HL-60 (cell line): ENCODE measurements at regions not wholly inside any gene's neighbourhood (a gene's known extent, or its start where the extent isn't known, plus 50 kb on each side); places are given as distances from the start of the nearest gene placed in this dataset.

Experiments used
- DNase-seq, 2 experiments: peaks; one replicate each; pipeline ENCODE4 v3.0.0-alpha.2; 2010 to 2020; ENCODE audit warnings: low read depth in 1 of 2, low spot score in 1 of 2
- H3K27ac ChIP-seq: fragments of 250-450 bp; sonication (Bioruptor Pico); replicated peaks from 2 replicates; pipeline ENCODE4 v1.5.1; 2020; ENCODE audit warnings: mild to moderate bottlenecking, moderate library complexity
- H3K27me3 ChIP-seq: fragments of 250-450 bp; sonication (Bioruptor Pico); 2 replicates; pipeline ENCODE4 v1.5.1; 2021; ENCODE audit warnings: mild to moderate bottlenecking, moderate library complexity; ENCODE audit not compliant: insufficient read depth, poor library complexity, severe bottlenecking
- H3K4me3 ChIP-seq: replicated peaks from 2 replicates; pipeline ENCODE4 v1.5.1; 2011; ENCODE audit warnings: mild to moderate bottlenecking, control low read depth, low read length; ENCODE audit not compliant: insufficient read depth
- CTCF ChIP-seq: IDR thresholded peaks from one replicate; pipeline ENCODE4 v1.5.1; 2011; ENCODE audit warnings: low read length, control low read depth, inconsistent platforms; ENCODE audit not compliant: insufficient read depth
- GABPA ChIP-seq: IDR thresholded peaks from 2 replicates; pipeline ENCODE4 v1.6.1; 2012; ENCODE audit warnings: low read depth
- POLR2AphosphoS5 ChIP-seq: IDR thresholded peaks from 2 replicates; pipeline ENCODE4 v1.6.1; 2012; ENCODE audit warnings: low read depth
- REST ChIP-seq: IDR thresholded peaks from 2 replicates; pipeline ENCODE4 v1.6.1; 2012; ENCODE audit warnings: low read depth; ENCODE audit not compliant: insufficient replicate concordance
- SPI1 ChIP-seq: IDR thresholded peaks from 2 replicates; pipeline ENCODE4 v1.6.1; 2012; ENCODE audit warnings: low read depth, mild to moderate bottlenecking, borderline replicate concordance

GRCh38 chr4:3712936-3713335 is 53.2 kb upstream of the ADRA2C start:
- no peak overlapping the region for H3K27ac ChIP-seq
- no peak for DNase-seq
- H3K4me3 ChIP-seq, result no peak overlapping the region
- H3K27me3 ChIP-seq, result no peaks in the 10 kb centered on the region
- no peak for TF ChIP-seq POLR2AphosphoS5
- no peak for TF ChIP-seq CTCF
- no peak for TF ChIP-seq GABPA
- TF ChIP-seq SPI1, result no peak
- TF ChIP-seq REST, result no peak

GRCh38 chr4:3712112-3712805 is 53.9 kb upstream of the ADRA2C start:
- DNase-seq, result no peak
- no peak overlapping the region for H3K27ac ChIP-seq
- no peak for TF ChIP-seq SPI1
- no peak for TF ChIP-seq POLR2AphosphoS5
- no peak for TF ChIP-seq GABPA
- no peak overlapping the region for H3K4me3 ChIP-seq
- no peaks in the 10 kb centered on the region for H3K27me3 ChIP-seq

- no peak for DNase-seq
- H3K27ac ChIP-seq, result no peak overlapping the region
- H3K27me3 ChIP-seq, result no peaks in the 10 kb centered on the region
- TF ChIP-seq GABPA (no peak), CTCF (no peak), POLR2AphosphoS5 (no peak), SPI1 (no peak), REST (no peak)
- no peak overlapping the region for H3K4me3 ChIP-seq
Observed at GRCh38 chr4:3711183-3712111, 54.7 kb upstream of the ADRA2C start.

- no peak overlapping the region for H3K4me3 ChIP-seq
- TF ChIP-seq REST, result no peak
- TF ChIP-seq GABPA, result no peak
- TF ChIP-seq POLR2AphosphoS5, result no peak
- no peaks in the 10 kb centered on the region for H3K27me3 ChIP-seq
- no peak overlapping the region for H3K27ac ChIP-seq
- DNase-seq, result no peak
Observed at GRCh38 chr4:3710451-3711182, 55.6 kb upstream of the ADRA2C start.
